ENCODE measurements at regions not wholly inside any gene's neighbourhood (a gene's known extent, or its start where the extent isn't known, plus 50 kb on each side); places are given as distances from the start of the nearest gene placed in this dataset.

DNA sequence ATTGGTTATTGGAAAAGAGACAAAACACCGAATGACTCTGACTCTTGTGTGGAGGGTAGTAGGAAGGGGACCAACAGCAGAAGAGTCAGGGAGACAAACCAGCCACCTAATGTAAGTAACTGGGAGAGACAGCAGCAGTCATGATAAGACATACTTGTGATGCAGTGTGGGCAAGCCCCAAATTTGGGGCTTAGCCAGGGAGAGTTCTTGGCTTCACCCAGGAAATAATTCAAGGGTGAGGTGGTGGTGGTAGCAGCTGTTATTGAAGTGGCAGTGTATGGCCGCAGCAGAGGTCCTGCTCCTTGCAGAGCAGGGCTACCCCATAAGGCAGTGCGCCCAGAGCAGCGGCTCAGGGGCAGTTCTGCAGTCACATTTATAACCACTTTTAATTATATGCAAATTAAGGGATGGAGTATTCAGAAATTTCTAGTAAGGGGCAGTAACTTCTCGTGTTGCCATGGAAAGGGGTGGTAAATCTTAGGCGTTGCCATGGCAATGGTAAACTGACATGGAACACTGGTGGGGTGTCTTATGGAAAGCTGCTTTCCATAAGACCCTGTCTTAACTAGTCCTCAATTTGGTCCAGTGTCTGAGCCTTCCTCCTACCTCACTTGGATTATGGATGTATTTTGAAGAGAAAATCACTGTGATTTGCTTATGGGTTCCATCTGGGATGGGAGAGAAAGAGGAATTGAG is 317.1 kb downstream of the PHKB start:
- no peaks in the 10 kb centered on the region for H3K79me2 ChIP-seq (replicated peaks; ENCODE audit: insufficient read depth)
- no peak for ATAC-seq
- H4K20me1 ChIP-seq (replicated peaks; ENCODE audit: insufficient read depth) = no peaks in the 10 kb centered on the region
- H3K27me3 Mint-ChIP-seq (ENCODE audit: insufficient read depth, low read depth, poor library complexity) = peaks cover 7% of the 10 kb centered on the region
- peaks cover 13% of the 10 kb centered on the region; the same call in 1 of the 3 replicates for H3K9me3 Mint-ChIP-seq
- H3K27ac ChIP-seq (ENCODE audit: low read depth) = no peak overlapping the region
- H3K9me2 ChIP-seq (ENCODE audit: insufficient read depth) = peaks cover 15% of the 10 kb centered on the region
- H2AFZ ChIP-seq = no peak overlapping the region
- H3K36me3 Mint-ChIP-seq (ENCODE audit: low read depth) = peaks cover 9% of the 10 kb centered on the region; the same call in 2 of the 3 replicates
- peaks cover 17% of the 10 kb centered on the region for H3K4me1 ChIP-seq (ENCODE audit: insufficient read depth)
- no peak overlapping the region for H3K4me3 ChIP-seq
- DNase-seq (ENCODE audit: low spot score) = peak; percentile 4
- H3K4me1 Mint-ChIP-seq = peaks cover 22% of the 10 kb centered on the region
- TF ChIP-seq NANOG (IDR thresholded peaks at IDR 0.05; ENCODE audit: borderline replicate concordance) (no peak), CREB1 (CRISPR knock-in tag; IDR thresholded peaks at IDR 0.05; ENCODE audit: low read depth) (no peak), EZH2phosphoT487 (IDR thresholded peaks at IDR 0.05; ENCODE audit: unreplicated experiment) (no peak), STAT1 (IDR thresholded peaks at IDR 0.05; ENCODE audit: unreplicated experiment) (no peak), ZNF114 (CRISPR knock-in tag; IDR thresholded peaks at IDR 0.05) (no peak), JUNB (IDR thresholded peaks at IDR 0.05; ENCODE audit: unreplicated experiment) (no peak), POLR2AphosphoS5 (IDR thresholded peaks at IDR 0.05; ENCODE audit: low read depth) (no peak), EZH2 (IDR thresholded peaks at IDR 0.05; ENCODE audit: low read depth, unreplicated experiment) (no peak), ZNF331 (CRISPR knock-in tag; IDR thresholded peaks at IDR 0.05; ENCODE audit: low read depth) (no peak)
- TF ChIP-seq, protein P1, sequence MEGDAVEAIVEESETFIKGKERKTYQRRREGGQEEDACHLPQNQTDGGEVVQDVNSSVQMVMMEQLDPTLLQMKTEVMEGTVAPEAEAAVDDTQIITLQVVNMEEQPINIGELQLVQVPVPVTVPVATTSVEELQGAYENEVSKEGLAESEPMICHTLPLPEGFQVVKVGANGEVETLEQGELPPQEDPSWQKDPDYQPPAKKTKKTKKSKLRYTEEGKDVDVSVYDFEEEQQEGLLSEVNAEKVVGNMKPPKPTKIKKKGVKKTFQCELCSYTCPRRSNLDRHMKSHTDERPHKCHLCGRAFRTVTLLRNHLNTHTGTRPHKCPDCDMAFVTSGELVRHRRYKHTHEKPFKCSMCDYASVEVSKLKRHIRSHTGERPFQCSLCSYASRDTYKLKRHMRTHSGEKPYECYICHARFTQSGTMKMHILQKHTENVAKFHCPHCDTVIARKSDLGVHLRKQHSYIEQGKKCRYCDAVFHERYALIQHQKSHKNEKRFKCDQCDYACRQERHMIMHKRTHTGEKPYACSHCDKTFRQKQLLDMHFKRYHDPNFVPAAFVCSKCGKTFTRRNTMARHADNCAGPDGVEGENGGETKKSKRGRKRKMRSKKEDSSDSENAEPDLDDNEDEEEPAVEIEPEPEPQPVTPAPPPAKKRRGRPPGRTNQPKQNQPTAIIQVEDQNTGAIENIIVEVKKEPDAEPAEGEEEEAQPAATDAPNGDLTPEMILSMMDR (conservative IDR thresholded peaks at IDR 0.05; ENCODE audit: low read depth in 2 of 2) = no peak
- TF ChIP-seq, protein P2, sequence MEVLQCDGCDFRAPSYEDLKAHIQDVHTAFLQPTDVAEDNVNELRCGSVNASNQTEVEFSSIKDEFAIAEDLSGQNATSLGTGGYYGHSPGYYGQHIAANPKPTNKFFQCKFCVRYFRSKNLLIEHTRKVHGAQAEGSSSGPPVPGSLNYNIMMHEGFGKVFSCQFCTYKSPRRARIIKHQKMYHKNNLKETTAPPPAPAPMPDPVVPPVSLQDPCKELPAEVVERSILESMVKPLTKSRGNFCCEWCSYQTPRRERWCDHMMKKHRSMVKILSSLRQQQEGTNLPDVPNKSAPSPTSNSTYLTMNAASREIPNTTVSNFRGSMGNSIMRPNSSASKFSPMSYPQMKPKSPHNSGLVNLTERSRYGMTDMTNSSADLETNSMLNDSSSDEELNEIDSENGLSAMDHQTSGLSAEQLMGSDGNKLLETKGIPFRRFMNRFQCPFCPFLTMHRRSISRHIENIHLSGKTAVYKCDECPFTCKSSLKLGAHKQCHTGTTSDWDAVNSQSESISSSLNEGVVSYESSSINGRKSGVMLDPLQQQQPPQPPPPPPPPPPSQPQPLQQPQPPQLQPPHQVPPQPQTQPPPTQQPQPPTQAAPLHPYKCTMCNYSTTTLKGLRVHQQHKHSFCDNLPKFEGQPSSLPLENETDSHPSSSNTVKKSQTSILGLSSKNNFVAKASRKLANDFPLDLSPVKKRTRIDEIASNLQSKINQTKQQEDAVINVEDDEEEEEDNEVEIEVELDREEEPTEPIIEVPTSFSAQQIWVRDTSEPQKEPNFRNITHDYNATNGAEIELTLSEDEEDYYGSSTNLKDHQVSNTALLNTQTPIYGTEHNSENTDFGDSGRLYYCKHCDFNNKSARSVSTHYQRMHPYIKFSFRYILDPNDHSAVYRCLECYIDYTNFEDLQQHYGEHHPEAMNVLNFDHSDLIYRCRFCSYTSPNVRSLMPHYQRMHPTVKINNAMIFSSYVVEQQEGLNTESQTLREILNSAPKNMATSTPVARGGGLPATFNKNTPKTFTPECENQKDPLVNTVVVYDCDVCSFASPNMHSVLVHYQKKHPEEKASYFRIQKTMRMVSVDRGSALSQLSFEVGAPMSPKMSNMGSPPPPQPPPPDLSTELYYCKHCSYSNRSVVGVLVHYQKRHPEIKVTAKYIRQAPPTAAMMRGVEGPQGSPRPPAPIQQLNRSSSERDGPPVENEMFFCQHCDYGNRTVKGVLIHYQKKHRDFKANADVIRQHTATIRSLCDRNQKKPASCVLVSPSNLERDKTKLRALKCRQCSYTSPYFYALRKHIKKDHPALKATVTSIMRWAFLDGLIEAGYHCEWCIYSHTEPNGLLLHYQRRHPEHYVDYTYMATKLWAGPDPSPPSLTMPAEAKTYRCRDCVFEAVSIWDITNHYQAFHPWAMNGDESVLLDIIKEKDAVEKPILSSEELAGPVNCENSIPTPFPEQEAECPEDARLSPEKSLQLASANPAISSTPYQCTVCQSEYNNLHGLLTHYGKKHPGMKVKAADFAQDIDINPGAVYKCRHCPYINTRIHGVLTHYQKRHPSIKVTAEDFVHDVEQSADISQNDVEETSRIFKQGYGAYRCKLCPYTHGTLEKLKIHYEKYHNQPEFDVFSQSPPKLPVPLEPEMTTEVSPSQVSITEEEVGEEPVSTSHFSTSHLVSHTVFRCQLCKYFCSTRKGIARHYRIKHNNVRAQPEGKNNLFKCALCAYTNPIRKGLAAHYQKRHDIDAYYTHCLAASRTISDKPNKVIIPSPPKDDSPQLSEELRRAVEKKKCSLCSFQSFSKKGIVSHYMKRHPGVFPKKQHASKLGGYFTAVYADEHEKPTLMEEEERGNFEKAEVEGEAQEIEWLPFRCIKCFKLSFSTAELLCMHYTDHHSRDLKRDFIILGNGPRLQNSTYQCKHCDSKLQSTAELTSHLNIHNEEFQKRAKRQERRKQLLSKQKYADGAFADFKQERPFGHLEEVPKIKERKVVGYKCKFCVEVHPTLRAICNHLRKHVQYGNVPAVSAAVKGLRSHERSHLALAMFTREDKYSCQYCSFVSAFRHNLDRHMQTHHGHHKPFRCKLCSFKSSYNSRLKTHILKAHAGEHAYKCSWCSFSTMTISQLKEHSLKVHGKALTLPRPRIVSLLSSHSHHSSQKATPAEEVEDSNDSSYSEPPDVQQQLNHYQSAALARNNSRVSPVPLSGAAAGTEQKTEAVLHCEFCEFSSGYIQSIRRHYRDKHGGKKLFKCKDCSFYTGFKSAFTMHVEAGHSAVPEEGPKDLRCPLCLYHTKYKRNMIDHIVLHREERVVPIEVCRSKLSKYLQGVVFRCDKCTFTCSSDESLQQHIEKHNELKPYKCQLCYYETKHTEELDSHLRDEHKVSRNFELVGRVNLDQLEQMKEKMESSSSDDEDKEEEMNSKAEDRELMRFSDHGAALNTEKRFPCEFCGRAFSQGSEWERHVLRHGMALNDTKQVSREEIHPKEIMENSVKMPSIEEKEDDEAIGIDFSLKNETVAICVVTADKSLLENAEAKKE (CRISPR knock-in tag; IDR thresholded peaks at IDR 0.05) = no peak
- TF ChIP-seq, protein P3, sequence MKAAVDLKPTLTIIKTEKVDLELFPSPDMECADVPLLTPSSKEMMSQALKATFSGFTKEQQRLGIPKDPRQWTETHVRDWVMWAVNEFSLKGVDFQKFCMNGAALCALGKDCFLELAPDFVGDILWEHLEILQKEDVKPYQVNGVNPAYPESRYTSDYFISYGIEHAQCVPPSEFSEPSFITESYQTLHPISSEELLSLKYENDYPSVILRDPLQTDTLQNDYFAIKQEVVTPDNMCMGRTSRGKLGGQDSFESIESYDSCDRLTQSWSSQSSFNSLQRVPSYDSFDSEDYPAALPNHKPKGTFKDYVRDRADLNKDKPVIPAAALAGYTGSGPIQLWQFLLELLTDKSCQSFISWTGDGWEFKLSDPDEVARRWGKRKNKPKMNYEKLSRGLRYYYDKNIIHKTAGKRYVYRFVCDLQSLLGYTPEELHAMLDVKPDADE (IDR thresholded peaks at IDR 0.05) = no peak
- TF ChIP-seq, protein P4, sequence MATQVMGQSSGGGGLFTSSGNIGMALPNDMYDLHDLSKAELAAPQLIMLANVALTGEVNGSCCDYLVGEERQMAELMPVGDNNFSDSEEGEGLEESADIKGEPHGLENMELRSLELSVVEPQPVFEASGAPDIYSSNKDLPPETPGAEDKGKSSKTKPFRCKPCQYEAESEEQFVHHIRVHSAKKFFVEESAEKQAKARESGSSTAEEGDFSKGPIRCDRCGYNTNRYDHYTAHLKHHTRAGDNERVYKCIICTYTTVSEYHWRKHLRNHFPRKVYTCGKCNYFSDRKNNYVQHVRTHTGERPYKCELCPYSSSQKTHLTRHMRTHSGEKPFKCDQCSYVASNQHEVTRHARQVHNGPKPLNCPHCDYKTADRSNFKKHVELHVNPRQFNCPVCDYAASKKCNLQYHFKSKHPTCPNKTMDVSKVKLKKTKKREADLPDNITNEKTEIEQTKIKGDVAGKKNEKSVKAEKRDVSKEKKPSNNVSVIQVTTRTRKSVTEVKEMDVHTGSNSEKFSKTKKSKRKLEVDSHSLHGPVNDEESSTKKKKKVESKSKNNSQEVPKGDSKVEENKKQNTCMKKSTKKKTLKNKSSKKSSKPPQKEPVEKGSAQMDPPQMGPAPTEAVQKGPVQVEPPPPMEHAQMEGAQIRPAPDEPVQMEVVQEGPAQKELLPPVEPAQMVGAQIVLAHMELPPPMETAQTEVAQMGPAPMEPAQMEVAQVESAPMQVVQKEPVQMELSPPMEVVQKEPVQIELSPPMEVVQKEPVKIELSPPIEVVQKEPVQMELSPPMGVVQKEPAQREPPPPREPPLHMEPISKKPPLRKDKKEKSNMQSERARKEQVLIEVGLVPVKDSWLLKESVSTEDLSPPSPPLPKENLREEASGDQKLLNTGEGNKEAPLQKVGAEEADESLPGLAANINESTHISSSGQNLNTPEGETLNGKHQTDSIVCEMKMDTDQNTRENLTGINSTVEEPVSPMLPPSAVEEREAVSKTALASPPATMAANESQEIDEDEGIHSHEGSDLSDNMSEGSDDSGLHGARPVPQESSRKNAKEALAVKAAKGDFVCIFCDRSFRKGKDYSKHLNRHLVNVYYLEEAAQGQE (IDR thresholded peaks at IDR 0.05; ENCODE audit: unreplicated experiment) = no peak
- no peaks in the 10 kb centered on the region for H3K27me3 ChIP-seq (ENCODE audit: insufficient read depth)
- no peaks in the 10 kb centered on the region for H3K36me3 ChIP-seq (ENCODE audit: insufficient read depth)
- no peaks in the 10 kb centered on the region for H3F3A ChIP-seq (replicated peaks; ENCODE audit: low read depth)
- no peak overlapping the region for H3K4me3 Mint-ChIP-seq
- no peak overlapping the region for H3K27ac Mint-ChIP-seq
- no peak overlapping the region for H3K4me2 ChIP-seq
